ENCODE measurements at regions not wholly inside any gene's neighbourhood (a gene's known extent, or its start where the extent isn't known, plus 50 kb on each side); places are given as distances from the start of the nearest gene placed in this dataset.

DNA sequence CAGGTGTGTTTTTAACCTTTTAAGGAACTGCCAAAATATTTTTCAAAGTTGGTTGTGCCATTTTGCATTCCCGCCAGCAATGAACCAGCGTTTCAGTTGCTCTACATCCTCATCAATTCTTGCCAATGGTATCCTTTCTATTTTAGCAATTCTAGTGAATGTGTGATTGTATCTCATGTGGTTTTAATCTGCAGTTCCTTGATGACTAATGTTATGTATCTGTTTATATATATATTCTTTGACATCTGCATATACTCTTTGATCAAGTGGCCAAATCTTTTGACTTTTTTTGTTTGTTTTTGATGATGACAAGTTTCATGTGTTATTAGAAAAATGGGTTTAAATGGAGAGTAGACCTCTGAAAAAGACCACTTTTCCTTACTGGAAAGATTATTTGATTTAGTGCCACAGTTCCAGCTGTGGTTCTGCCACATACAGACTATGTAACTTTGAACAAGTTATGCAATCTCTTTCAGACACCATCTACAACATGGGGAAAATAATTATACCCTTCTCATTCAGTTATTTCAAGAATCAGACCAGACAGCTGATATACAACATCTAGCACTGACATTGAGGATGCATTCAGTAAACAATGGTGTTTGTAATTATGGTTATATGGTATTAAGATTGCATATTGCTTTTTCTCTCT, 146.3 kb upstream of the CNOT2 start:
- Histone ChIP-seq H3K4me3 (ENCODE audit: low read depth in 2 of 2, low read length in 1 of 2) (no peak overlapping the region), H3K9me3 (no peaks in the 10 kb centered on the region), H3K27ac (ENCODE audit: low read depth in 2 of 2, low read length in 1 of 2) (no peak overlapping the region), H3K36me3 (replicated peaks in 1 of 2; ENCODE audit: control insufficient read depth in 1 of 2, insufficient read depth in 2 of 2, low read length in 1 of 2) (no peaks in the 10 kb centered on the region), H3K4me2 (no peak overlapping the region), H2AFZ (ENCODE audit: low read depth) (no peak overlapping the region), H4K20me1 (ENCODE audit: insufficient read depth) (no peaks in the 10 kb centered on the region), H3K79me2 (ENCODE audit: insufficient read depth) (no peaks in the 10 kb centered on the region), H3K27me3 (ENCODE audit: insufficient read depth) (no peaks in the 10 kb centered on the region), H3F3A (replicated peaks; ENCODE audit: insufficient read depth) (no peaks in the 10 kb centered on the region), H3K9me2 (no peaks in the 10 kb centered on the region), H3K9ac (no peak overlapping the region), H3K4me1 (ENCODE audit: control insufficient read depth in 1 of 2, insufficient read depth in 2 of 2, low read depth in 1 of 2, low read length in 1 of 2) (no peaks in the 10 kb centered on the region)
- TF ChIP-seq, protein P1, sequence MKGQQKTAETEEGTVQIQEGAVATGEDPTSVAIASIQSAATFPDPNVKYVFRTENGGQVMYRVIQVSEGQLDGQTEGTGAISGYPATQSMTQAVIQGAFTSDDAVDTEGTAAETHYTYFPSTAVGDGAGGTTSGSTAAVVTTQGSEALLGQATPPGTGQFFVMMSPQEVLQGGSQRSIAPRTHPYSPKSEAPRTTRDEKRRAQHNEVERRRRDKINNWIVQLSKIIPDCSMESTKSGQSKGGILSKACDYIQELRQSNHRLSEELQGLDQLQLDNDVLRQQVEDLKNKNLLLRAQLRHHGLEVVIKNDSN (IDR thresholded peaks at IDR 0.05; ENCODE audit: borderline replicate concordance, low read depth), result no peak
- TF ChIP-seq, protein P2, sequence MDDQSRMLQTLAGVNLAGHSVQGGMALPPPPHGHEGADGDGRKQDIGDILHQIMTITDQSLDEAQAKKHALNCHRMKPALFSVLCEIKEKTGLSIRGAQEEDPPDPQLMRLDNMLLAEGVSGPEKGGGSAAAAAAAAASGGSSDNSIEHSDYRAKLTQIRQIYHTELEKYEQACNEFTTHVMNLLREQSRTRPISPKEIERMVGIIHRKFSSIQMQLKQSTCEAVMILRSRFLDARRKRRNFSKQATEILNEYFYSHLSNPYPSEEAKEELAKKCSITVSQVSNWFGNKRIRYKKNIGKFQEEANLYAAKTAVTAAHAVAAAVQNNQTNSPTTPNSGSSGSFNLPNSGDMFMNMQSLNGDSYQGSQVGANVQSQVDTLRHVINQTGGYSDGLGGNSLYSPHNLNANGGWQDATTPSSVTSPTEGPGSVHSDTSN (IDR thresholded peaks at IDR 0.05), result no peak
- TF ChIP-seq POLR2AphosphoS5 (IDR thresholded peaks at IDR 0.05; ENCODE audit: low read depth, low read length) (no peak), CHD2 (IDR thresholded peaks at IDR 0.05; ENCODE audit: low read length, partially characterized antibody) (no peak), RCOR1 (IDR thresholded peaks at IDR 0.05; ENCODE audit: low read length) (no peak), YY1 (IDR thresholded peaks at IDR 0.05; ENCODE audit: low read depth) (no peak)
- TF ChIP-seq, protein P3, sequence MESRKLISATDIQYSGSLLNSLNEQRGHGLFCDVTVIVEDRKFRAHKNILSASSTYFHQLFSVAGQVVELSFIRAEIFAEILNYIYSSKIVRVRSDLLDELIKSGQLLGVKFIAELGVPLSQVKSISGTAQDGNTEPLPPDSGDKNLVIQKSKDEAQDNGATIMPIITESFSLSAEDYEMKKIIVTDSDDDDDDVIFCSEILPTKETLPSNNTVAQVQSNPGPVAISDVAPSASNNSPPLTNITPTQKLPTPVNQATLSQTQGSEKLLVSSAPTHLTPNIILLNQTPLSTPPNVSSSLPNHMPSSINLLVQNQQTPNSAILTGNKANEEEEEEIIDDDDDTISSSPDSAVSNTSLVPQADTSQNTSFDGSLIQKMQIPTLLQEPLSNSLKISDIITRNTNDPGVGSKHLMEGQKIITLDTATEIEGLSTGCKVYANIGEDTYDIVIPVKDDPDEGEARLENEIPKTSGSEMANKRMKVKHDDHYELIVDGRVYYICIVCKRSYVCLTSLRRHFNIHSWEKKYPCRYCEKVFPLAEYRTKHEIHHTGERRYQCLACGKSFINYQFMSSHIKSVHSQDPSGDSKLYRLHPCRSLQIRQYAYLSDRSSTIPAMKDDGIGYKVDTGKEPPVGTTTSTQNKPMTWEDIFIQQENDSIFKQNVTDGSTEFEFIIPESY (IDR thresholded peaks at IDR 0.05; ENCODE audit: borderline replicate concordance, low read depth), result no peak
- TF ChIP-seq, protein P4, sequence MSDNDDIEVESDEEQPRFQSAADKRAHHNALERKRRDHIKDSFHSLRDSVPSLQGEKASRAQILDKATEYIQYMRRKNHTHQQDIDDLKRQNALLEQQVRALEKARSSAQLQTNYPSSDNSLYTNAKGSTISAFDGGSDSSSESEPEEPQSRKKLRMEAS (IDR thresholded peaks at IDR 0.05; ENCODE audit: low read depth), result no peak
- WGBS (ENCODE audit: low lambda C conversion rate), result 67% methylated on average over 2 of the region's 2 CpGs
- ChIA-PET CTCF (no interaction called here), POLR2A (no interaction called here)
- DNase-seq, result no peak

DNA sequence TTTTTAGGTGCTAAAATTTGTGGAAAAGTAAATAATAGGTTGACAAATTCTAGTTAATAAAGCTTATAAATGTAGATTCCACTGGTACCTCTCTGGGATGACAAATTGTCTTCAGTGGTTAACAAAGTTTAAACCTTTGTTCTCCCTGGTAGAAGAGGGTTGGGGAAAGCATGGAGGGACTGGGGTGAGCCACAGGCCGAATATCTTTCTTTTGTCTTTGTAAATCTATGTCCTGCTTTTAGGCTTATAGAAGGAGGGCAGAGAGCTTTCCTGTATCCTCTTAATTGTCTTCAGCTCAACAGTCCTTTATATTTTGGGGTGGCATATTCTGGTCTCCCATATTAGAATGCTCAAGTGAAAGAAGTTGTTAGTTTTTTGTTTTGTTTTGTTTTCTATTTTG, 142.2 kb upstream of the CNOT2 start:
- H3K36me3 ChIP-seq (replicated peaks in 1 of 2; ENCODE audit: control insufficient read depth in 1 of 2, insufficient read depth in 2 of 2, low read length in 1 of 2), result no peaks in the 10 kb centered on the region
- no peak overlapping the region for H3K4me2 ChIP-seq
- CTCF ChIA-PET, result interaction anchor here (0.6 kb wide), 1 partner anchor 213 kb away, joined by 3 read pairs; no protein-coding TSS in a partner anchor
- H3K27ac ChIP-seq (ENCODE audit: low read depth in 2 of 2, low read length in 1 of 2), result no peak overlapping the region
- 42% methylated on average over 1 of the region's 1 CpG for WGBS (ENCODE audit: low lambda C conversion rate)
- no peaks in the 10 kb centered on the region for H3K79me2 ChIP-seq (ENCODE audit: insufficient read depth)
- H3K4me1 ChIP-seq (ENCODE audit: control insufficient read depth in 1 of 2, insufficient read depth in 2 of 2, low read depth in 1 of 2, low read length in 1 of 2), result no peaks in the 10 kb centered on the region
- H4K20me1 ChIP-seq (ENCODE audit: insufficient read depth), result no peaks in the 10 kb centered on the region
- no peaks in the 10 kb centered on the region for H3K27me3 ChIP-seq (ENCODE audit: insufficient read depth)
- no peaks in the 10 kb centered on the region for H3F3A ChIP-seq (replicated peaks; ENCODE audit: insufficient read depth)
- no peaks in the 10 kb centered on the region for H3K9me3 ChIP-seq
- DNase-seq, result no peak
- POLR2A ChIA-PET, result no interaction called here
- TF ChIP-seq NRF1 (IDR thresholded peaks at IDR 0.05; ENCODE audit: low read depth, low read length), result no peak
- TF ChIP-seq TEAD4 (IDR thresholded peaks at IDR 0.05; ENCODE audit: borderline replicate concordance, insufficient read depth), result no peak
- TF ChIP-seq TCF12 (IDR thresholded peaks at IDR 0.05), result no peak
- no peak for TF ChIP-seq FOSL2 (IDR thresholded peaks at IDR 0.05; ENCODE audit: borderline replicate concordance, low read depth)
- no peak for TF ChIP-seq POLR2AphosphoS5 (IDR thresholded peaks at IDR 0.05; ENCODE audit: low read depth, low read length)
- TF ChIP-seq, protein P5, sequence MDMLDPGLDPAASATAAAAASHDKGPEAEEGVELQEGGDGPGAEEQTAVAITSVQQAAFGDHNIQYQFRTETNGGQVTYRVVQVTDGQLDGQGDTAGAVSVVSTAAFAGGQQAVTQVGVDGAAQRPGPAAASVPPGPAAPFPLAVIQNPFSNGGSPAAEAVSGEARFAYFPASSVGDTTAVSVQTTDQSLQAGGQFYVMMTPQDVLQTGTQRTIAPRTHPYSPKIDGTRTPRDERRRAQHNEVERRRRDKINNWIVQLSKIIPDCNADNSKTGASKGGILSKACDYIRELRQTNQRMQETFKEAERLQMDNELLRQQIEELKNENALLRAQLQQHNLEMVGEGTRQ (IDR thresholded peaks at IDR 0.05; ENCODE audit: borderline replicate concordance, low read depth, low read length), result no peak
- no peak for TF ChIP-seq ELF1 (IDR thresholded peaks at IDR 0.05)
- TF ChIP-seq, protein P4 (IDR thresholded peaks at IDR 0.05; ENCODE audit: low read depth), result no peak
- no peak for TF ChIP-seq GATA2 (CRISPR knock-in tag; IDR thresholded peaks at IDR 0.05)
- TF ChIP-seq RFX5 (IDR thresholded peaks at IDR 0.05; ENCODE audit: low read length), result no peak
- TF ChIP-seq GABPA (IDR thresholded peaks at IDR 0.05; ENCODE audit: low read depth), result no peak
- no peak for TF ChIP-seq FOXJ3 (CRISPR knock-in tag; IDR thresholded peaks at IDR 0.05)
- TF ChIP-seq, protein P3 (IDR thresholded peaks at IDR 0.05; ENCODE audit: borderline replicate concordance, low read depth), result no peak
- no peak for TF ChIP-seq MEF2A (IDR thresholded peaks at IDR 0.05; ENCODE audit: borderline replicate concordance, low read depth)
- no peak for TF ChIP-seq YY1 (IDR thresholded peaks at IDR 0.05; ENCODE audit: low read depth)
- no peaks in the 10 kb centered on the region for H3K9me2 ChIP-seq
- H3K4me3 ChIP-seq (ENCODE audit: low read depth in 2 of 2, low read length in 1 of 2), result no peak overlapping the region
- H3K9ac ChIP-seq, result no peak overlapping the region
- H2AFZ ChIP-seq (ENCODE audit: low read depth), result no peak overlapping the region
